Vagina (tissue), 2 donors: ENCODE measurements at regions not wholly inside any gene's neighbourhood (a gene's known extent, or its start where the extent isn't known, plus 50 kb on each side); places are given as distances from the start of the nearest gene placed in this dataset.

Source experiments
- DNase-seq, 2 donors: peaks; one replicate each; pipeline ENCODE4 v3.0.0-alpha.2; 2017; ENCODE audit errors: extremely low spot score in 2 of 2
- H3K27ac ChIP-seq: fragments of 200-600 bp; sonication (generic); one replicate; pipeline ENCODE4 v1.5.1; 2019
- H3K27me3 ChIP-seq: fragments of 200-600 bp; sonication (generic); one replicate; pipeline ENCODE4 v1.5.1; 2019
- H3K36me3 ChIP-seq, 2 donors: fragments of 200-600 bp; sonication (generic); one replicate each; pipeline ENCODE4 v1.5.1; 2017 to 2019
- H3K4me1 ChIP-seq: fragments of 200-600 bp; sonication (generic); one replicate; pipeline ENCODE4 v1.5.1; 2019
- H3K4me3 ChIP-seq, 2 donors: fragments of 200-600 bp; sonication (generic); 1 replicate in 1 of 2; 2 replicates in 1 of 2; pipeline ENCODE4 v1.5.1; 2016 to 2019
- H3K9me3 ChIP-seq: fragments of 200-600 bp; sonication (generic); one replicate; pipeline ENCODE4 v1.5.1; 2019
- CTCF ChIP-seq, 3 experiments: fragments of 450-650 bp in 2 of 3; fragments of 200-600 bp in 1 of 3; sonication (generic) in 1 of 3; IDR thresholded peaks; one replicate each; pipeline ENCODE4 v1.5.1; 2017 to 2019; ENCODE audit warnings: antibody characterized with exemption in 3 of 3, mild to moderate bottlenecking in 2 of 3, moderate library complexity in 2 of 3
- POLR2A ChIP-seq, 2 donors: fragments of 450-650 bp; IDR thresholded peaks; one replicate each; pipeline ENCODE4 v1.6.1; 2017; ENCODE audit warnings: antibody characterized with exemption in 2 of 2, mild to moderate bottlenecking in 2 of 2, moderate library complexity in 2 of 2
- POLR2AphosphoS5 ChIP-seq, 2 donors: sonication (generic); formaldehyde crosslinking; IDR thresholded peaks; one replicate each; pipeline ENCODE4 v1.9.0; 2017; ENCODE audit warnings: antibody characterized with exemption in 2 of 2, mild to moderate bottlenecking in 2 of 2, low read depth in 1 of 2; ENCODE audit not compliant: insufficient read depth in 1 of 2
- intact Hi-C: fragments of 100-400 bp; cut with DNase I; formaldehyde crosslinking; loops from one replicate; pipeline ENCODE4 v1.15.1; 2023

GRCh38 chr6:133012774-133013173 is 198.4 kb downstream of the RPS12 start:
- intact Hi-C loops: no loop called here
- TF ChIP-seq POLR2AphosphoS5 (IDR thresholded peaks at IDR 0.05; ENCODE audit: insufficient read depth in 1 of 2, low read depth in 1 of 2) (no peak), POLR2A (IDR thresholded peaks at IDR 0.05) (no peak)

GRCh38 chr6:133016631-133017030 is 202.3 kb downstream of the RPS12 start:
- no peaks in the 10 kb centered on the region for H3K4me1 ChIP-seq
- no peak for DNase-seq
- no peak overlapping the region for H3K4me3 ChIP-seq
- intact Hi-C loops: no loop called here
- no peak overlapping the region for H3K27ac ChIP-seq
- no peaks in the 10 kb centered on the region for H3K36me3 ChIP-seq
- no peaks in the 10 kb centered on the region for H3K27me3 ChIP-seq
- TF ChIP-seq POLR2AphosphoS5 (IDR thresholded peaks at IDR 0.05; ENCODE audit: insufficient read depth in 1 of 2, low read depth in 1 of 2): no peak
- TF ChIP-seq POLR2A (IDR thresholded peaks at IDR 0.05): no peak
- no peak for TF ChIP-seq CTCF (IDR thresholded peaks at IDR 0.05)
- no peaks in the 10 kb centered on the region for H3K9me3 ChIP-seq

More at GRCh38 chr6:133012774-133013173, 198.4 kb downstream of the RPS12 start:
- Histone ChIP-seq H3K4me3 (no peak overlapping the region), H3K9me3 (no peaks in the 10 kb centered on the region), H3K36me3 (no peaks in the 10 kb centered on the region), H3K4me1 (no peaks in the 10 kb centered on the region), H3K27me3 (no peaks in the 10 kb centered on the region), H3K27ac (no peak overlapping the region)
- DNase-seq: no peak

DNA sequence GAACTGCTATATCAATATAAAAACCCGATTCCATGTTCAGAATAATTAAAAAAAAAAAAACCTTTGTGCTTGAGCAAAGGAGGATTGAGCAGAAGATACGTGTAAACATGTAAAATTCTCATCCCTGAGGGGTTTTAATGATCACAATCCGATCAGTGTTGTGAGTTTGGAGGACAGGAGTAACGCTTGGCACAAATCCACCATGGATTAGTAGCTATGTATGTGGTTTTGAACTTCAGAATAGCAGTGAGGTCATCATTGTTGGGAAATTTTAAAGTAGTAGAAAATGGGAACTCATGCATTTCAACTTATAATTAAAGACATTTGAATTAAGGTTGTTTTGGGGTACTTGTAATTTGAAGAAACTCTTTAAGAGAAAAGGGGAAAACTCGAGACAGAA is 203.2 kb downstream of the RPS12 start:
- H3K4me3 ChIP-seq: no peak overlapping the region
- no peaks in the 10 kb centered on the region for H3K9me3 ChIP-seq
- intact Hi-C loops: no loop called here
- H3K4me1 ChIP-seq: no peaks in the 10 kb centered on the region
- no peak for DNase-seq
- TF ChIP-seq CTCF (IDR thresholded peaks at IDR 0.05): no peak
- no peak for TF ChIP-seq POLR2AphosphoS5 (IDR thresholded peaks at IDR 0.05; ENCODE audit: insufficient read depth in 1 of 2, low read depth in 1 of 2)
- TF ChIP-seq POLR2A (IDR thresholded peaks at IDR 0.05): no peak
- no peak overlapping the region for H3K27ac ChIP-seq
- H3K36me3 ChIP-seq: no peaks in the 10 kb centered on the region
- no peaks in the 10 kb centered on the region for H3K27me3 ChIP-seq

GRCh38 chr6:133026705-133027104 is 212.3 kb downstream of the RPS12 start:
- no peaks in the 10 kb centered on the region for H3K27me3 ChIP-seq
- no peak overlapping the region for H3K4me3 ChIP-seq
- no peaks in the 10 kb centered on the region for H3K36me3 ChIP-seq
- H3K4me1 ChIP-seq: no peaks in the 10 kb centered on the region
- intact Hi-C loops: no loop called here
- TF ChIP-seq CTCF (IDR thresholded peaks at IDR 0.05) (no peak), POLR2AphosphoS5 (IDR thresholded peaks at IDR 0.05; ENCODE audit: insufficient read depth in 1 of 2, low read depth in 1 of 2) (no peak), POLR2A (IDR thresholded peaks at IDR 0.05) (no peak)
- no peaks in the 10 kb centered on the region for H3K9me3 ChIP-seq
- no peak overlapping the region for H3K27ac ChIP-seq
- DNase-seq: no peak

GRCh38 chr6:133033263-133033662 is 207.9 kb upstream of the EYA4 start:
- H3K4me1 ChIP-seq: no peaks in the 10 kb centered on the region
- intact Hi-C loops: no loop called here
- no peak overlapping the region for H3K27ac ChIP-seq
- no peak overlapping the region for H3K4me3 ChIP-seq
- no peak for DNase-seq
- H3K27me3 ChIP-seq: no peaks in the 10 kb centered on the region
- H3K36me3 ChIP-seq: no peaks in the 10 kb centered on the region
- H3K9me3 ChIP-seq: no peaks in the 10 kb centered on the region
- TF ChIP-seq CTCF (IDR thresholded peaks at IDR 0.05): no peak
